Common myeloid progenitor, CD34-positive (primary cell): ENCODE measurements at regions not wholly inside any gene's neighbourhood (a gene's known extent, or its start where the extent isn't known, plus 50 kb on each side); places are given as distances from the start of the nearest gene placed in this dataset.

Experiments used
- CTCF ChIA-PET: fragments of 350-600 bp; sonication (Branson Sonifier 250); formaldehyde crosslinking; loops from one replicate; lab custom pipeline; 2021; ENCODE audit warnings: antibody characterized with exemption; lab: Charles Lee
- POLR2A ChIA-PET: fragments of 350-600 bp; sonication (Branson Sonifier 250); formaldehyde crosslinking; loops from one replicate; lab custom pipeline; 2021; ENCODE audit warnings: antibody characterized with exemption; lab: Charles Lee
- DNase-seq, 3 donors: peaks; one replicate each; pipeline versions ENCODE4 v3.0.0 to v3.0.0-alpha.2; 2013
- H3K27ac ChIP-seq, 2 experiments: 1 replicate in 1 of 2; 2 replicates in 1 of 2; pipeline ENCODE4 v1.7.0; 2013; ENCODE audit warnings: inconsistent platforms in 2 of 2, low read length in 2 of 2, mild to moderate bottlenecking in 2 of 2, low read depth in 1 of 2, moderate library complexity in 1 of 2; ENCODE audit not compliant: severe bottlenecking in 2 of 2, insufficient read depth in 1 of 2, poor library complexity in 1 of 2
- H3K27me3 ChIP-seq, 5 experiments: replicated peaks in 2 of 5; 1 replicate in 3 of 5; 2 replicates in 2 of 5; pipeline versions ENCODE4 v1.6.1 to v1.7.0; 2013; ENCODE audit warnings: low read length in 4 of 5, mild to moderate bottlenecking in 2 of 5, moderate library complexity in 2 of 5, inconsistent platforms in 1 of 5; ENCODE audit not compliant: insufficient read depth in 5 of 5, control insufficient read depth in 4 of 5
- H3K36me3 ChIP-seq, 4 experiments: 1 replicate in 2 of 4; 2 replicates in 2 of 4; pipeline versions ENCODE4 v1.6.1 to v1.7.0; 2013; ENCODE audit warnings: low read length in 3 of 4, control low read depth in 1 of 4, mild to moderate bottlenecking in 1 of 4; ENCODE audit not compliant: control insufficient read depth in 4 of 4, insufficient read depth in 4 of 4
- H3K4me1 ChIP-seq, 4 experiments: 1 replicate in 3 of 4; 2 replicates in 1 of 4; pipeline versions ENCODE4 v1.6.1 to v1.7.1; 2013; ENCODE audit warnings: low read length in 3 of 4, mild to moderate bottlenecking in 3 of 4, control low read depth in 1 of 4, inconsistent platforms in 1 of 4, moderate library complexity in 1 of 4; ENCODE audit not compliant: control insufficient read depth in 4 of 4, insufficient read depth in 4 of 4; ENCODE audit errors: control extremely low read depth in 1 of 4
- H3K4me3 ChIP-seq, 7 experiments: 1 replicate in 4 of 7; 2 replicates in 3 of 7; pipeline versions ENCODE4 v1.5.1 to v1.7.0; 2013; ENCODE audit warnings: mild to moderate bottlenecking in 7 of 7, low read length in 6 of 7, moderate library complexity in 6 of 7, inconsistent platforms in 2 of 7, low read depth in 2 of 7, control low read depth in 1 of 7; ENCODE audit not compliant: insufficient read depth in 4 of 7, control insufficient read depth in 1 of 7; ENCODE audit errors: extremely low read depth in 1 of 7
- H3K9me3 ChIP-seq, 5 experiments: 1 replicate in 4 of 5; 2 replicates in 1 of 5; pipeline versions ENCODE4 v1.6.1 to v1.7.1; 2013; ENCODE audit warnings: low read length in 4 of 5, mild to moderate bottlenecking in 2 of 5, inconsistent platforms in 1 of 5, low read depth in 1 of 5, moderate library complexity in 1 of 5; ENCODE audit not compliant: control insufficient read depth in 4 of 5, insufficient read depth in 2 of 5; ENCODE audit errors: control extremely low read depth in 1 of 5
- WGBS: methylation state at CpG from one replicate; pipeline ENCODE4 v1.1.5; 2013; ENCODE audit not compliant: insufficient coverage; 5-methylcytosine and 5-hydroxymethylcytosine counted together

DNA sequence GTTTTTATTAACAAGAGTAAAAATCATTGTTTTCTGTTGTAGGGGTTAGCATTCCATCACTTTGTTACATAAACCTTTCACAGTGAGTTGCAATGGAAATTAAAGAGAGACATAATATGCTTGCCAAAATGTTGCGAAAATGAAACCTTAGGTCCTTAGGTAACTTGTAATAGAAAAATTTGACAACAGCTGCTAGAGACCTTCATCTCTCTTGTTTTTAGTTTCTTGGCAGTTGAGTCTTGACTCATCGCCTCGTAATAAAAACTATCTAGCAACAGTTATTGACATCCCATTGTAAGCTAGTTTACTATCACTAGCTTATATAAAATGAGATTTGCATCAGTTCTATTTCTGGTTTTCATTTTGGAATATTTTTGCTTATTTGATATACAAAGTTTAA lies 179.0 kb upstream of the MMS22L start:
- Histone ChIP-seq H3K27ac (no peak overlapping the region), H3K36me3 (no peaks in the 10 kb centered on the region), H3K9me3 (no peaks in the 10 kb centered on the region), H3K4me3 (no peak overlapping the region), H3K4me1 (no peaks in the 10 kb centered on the region), H3K27me3 (peaks cover 0 to 2% (median 0%) of the 10 kb centered on the region in 5 experiments)
- WGBS = 100% methylated on average over 1 of the region's 3 CpGs
- POLR2A ChIA-PET = no interaction called here
- CTCF ChIA-PET = no interaction called here
- no peak for DNase-seq

- ChIA-PET CTCF (no interaction called here), POLR2A (no interaction called here)
- H3K36me3 ChIP-seq = no peaks in the 10 kb centered on the region
- H3K4me3 ChIP-seq = no peak overlapping the region
- H3K9me3 ChIP-seq = no peaks in the 10 kb centered on the region
- DNase-seq = no peak
- H3K27me3 ChIP-seq = peaks cover 0 to 2% (median 0%) of the 10 kb centered on the region in 5 experiments
- no peaks in the 10 kb centered on the region for H3K4me1 ChIP-seq
- no peak overlapping the region for H3K27ac ChIP-seq
- WGBS = 93% methylated on average over 2 of the region's 4 CpGs
Observed at GRCh38 chr6:97462938-97463598, 180.1 kb upstream of the MMS22L start.

GRCh38 chr6:97465877-97466561 lies 183.0 kb upstream of the MMS22L start:
- DNase-seq = no peak
- WGBS = 83% methylated on average over 4 of the region's 6 CpGs
- Histone ChIP-seq H3K27me3 (peaks cover 0 to 2% (median 0%) of the 10 kb centered on the region in 5 experiments), H3K4me1 (no peaks in the 10 kb centered on the region), H3K36me3 (no peaks in the 10 kb centered on the region), H3K9me3 (no peaks in the 10 kb centered on the region), H3K4me3 (no peak overlapping the region), H3K27ac (no peak overlapping the region)
- ChIA-PET POLR2A (no interaction called here), CTCF (no interaction called here)

DNA sequence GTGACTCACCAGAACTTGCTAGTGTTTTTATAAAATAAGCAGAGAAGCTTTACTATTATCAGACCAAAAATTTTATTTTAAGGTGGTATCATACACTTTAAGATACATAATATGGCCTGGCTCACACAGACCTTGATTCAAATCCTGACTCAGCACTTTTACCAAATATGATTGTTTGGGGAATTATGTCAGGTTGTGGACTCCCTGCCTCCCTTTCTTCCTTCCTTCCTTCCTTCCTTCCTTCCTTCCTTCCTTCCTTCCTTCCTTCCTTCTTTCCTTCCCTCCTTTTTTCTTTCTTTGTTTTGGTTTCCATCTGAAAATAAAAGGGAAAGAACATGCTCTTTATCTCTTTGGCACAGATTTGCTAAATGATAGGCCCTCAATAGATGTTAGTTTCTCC lies 186.0 kb upstream of the MMS22L start:
- peaks cover 0 to 1% (median 0%) of the 10 kb centered on the region in 5 experiments for H3K27me3 ChIP-seq
- no peaks in the 10 kb centered on the region for H3K9me3 ChIP-seq
- H3K27ac ChIP-seq = no peak overlapping the region
- ChIA-PET CTCF (no interaction called here), POLR2A (no interaction called here)
- H3K36me3 ChIP-seq = no peaks in the 10 kb centered on the region
- no peak for DNase-seq
- H3K4me3 ChIP-seq = no peak overlapping the region
- H3K4me1 ChIP-seq = no peaks in the 10 kb centered on the region

DNA sequence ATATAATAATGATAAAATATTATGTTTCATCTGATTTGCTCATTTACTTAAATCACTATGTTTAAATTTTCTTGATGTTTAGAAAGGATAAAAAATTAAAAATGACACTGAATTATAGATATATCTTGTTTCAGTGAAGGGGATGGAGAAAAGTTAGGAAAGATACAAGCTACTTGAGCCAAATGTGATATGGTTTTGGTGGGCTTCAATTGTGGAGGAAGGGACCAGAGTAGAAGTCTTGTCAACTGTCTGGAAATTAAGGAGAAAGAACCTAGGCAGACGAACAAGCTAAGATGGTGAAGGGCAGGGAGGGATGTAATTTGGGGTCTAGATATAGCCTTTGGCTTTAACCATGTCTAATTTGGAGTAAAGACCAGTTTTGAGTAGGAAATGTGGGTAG lies 186.4 kb upstream of the MMS22L start:
- Histone ChIP-seq H3K4me3 (no peak overlapping the region), H3K9me3 (no peaks in the 10 kb centered on the region), H3K27me3 (peaks cover 0 to 1% (median 0%) of the 10 kb centered on the region in 5 experiments), H3K36me3 (no peaks in the 10 kb centered on the region), H3K4me1 (no peaks in the 10 kb centered on the region), H3K27ac (no peak overlapping the region)
- CTCF ChIA-PET = interaction anchor here (1.2 kb wide), 1 partner anchor 10 kb away, joined by 5 read pairs; no protein-coding TSS in a partner anchor
- no peak for DNase-seq
- 100% methylated on average over 1 of the region's 1 CpG for WGBS
- POLR2A ChIA-PET = no interaction called here

DNA sequence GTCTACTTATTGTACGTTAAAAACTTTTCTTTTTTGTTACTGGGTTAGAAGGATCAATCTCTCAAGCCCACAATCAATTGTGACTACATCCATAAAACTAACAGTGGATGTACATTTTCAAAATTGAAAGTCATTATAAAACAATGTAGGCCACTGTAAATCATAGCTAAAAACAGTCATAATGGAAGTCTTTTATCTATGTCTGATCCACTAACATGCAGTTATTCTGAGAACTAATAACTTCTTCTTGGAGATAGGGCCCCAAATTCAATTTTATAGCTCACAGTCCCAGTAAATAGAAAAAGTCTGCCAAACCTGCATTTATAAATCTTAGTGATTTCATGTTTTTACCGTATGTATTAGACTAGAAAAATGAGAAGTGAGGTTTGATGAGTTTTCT lies 187.3 kb upstream of the MMS22L start:
- no CpG with 5 or more reads among the region's 2 CpGs for WGBS
- no peak overlapping the region for H3K27ac ChIP-seq
- ChIA-PET CTCF (interaction anchor here (1.2 kb wide), 1 partner anchor 10 kb away, joined by 5 read pairs; no protein-coding TSS in a partner anchor), POLR2A (no interaction called here)
- peaks cover 0 to 1% (median 0%) of the 10 kb centered on the region in 5 experiments for H3K27me3 ChIP-seq
- no peaks in the 10 kb centered on the region for H3K36me3 ChIP-seq
- DNase-seq = no peak
- no peaks in the 10 kb centered on the region for H3K4me1 ChIP-seq
- H3K4me3 ChIP-seq = no peak overlapping the region
- no peaks in the 10 kb centered on the region for H3K9me3 ChIP-seq

- no peak for DNase-seq
- no peaks in the 10 kb centered on the region for H3K9me3 ChIP-seq
- ChIA-PET POLR2A (no interaction called here), CTCF (interaction anchor here (0.8 kb wide), 1 partner anchor 250 kb away, joined by 3 read pairs; no protein-coding TSS in a partner anchor)
- peaks cover 0 to 1% (median 0%) of the 10 kb centered on the region in 5 experiments for H3K27me3 ChIP-seq
- H3K27ac ChIP-seq = no peak overlapping the region
- 100% methylated on average over 1 of the region's 4 CpGs for WGBS
- H3K4me1 ChIP-seq = no peaks in the 10 kb centered on the region
- H3K36me3 ChIP-seq = no peaks in the 10 kb centered on the region
- no peak overlapping the region for H3K4me3 ChIP-seq
Observed at GRCh38 chr6:97473979-97474378, 191.0 kb upstream of the MMS22L start.
